C4-2B (cell line): ENCODE measurements at regions not wholly inside any gene's neighbourhood (a gene's known extent, or its start where the extent isn't known, plus 50 kb on each side); places are given as distances from the start of the nearest gene placed in this dataset.

Experiments used
- CTCF ChIP-seq: fragments of 450-650 bp; conservative IDR thresholded peaks from 2 replicates; pipeline ENCODE4 v1.5.1; 2017; ENCODE audit warnings: mild to moderate bottlenecking
- ZFX ChIP-seq: fragments of 450-650 bp; IDR thresholded peaks from 2 replicates; pipeline ENCODE4 v1.6.1; 2017

GRCh38 chr2:144592500-144593256, 72.8 kb upstream of the ZEB2 start:
- no peak for TF ChIP-seq CTCF
- no peak for TF ChIP-seq ZFX
